HG02938 (cell line): ENCODE measurements at regions not wholly inside any gene's neighbourhood (a gene's known extent, or its start where the extent isn't known, plus 50 kb on each side); places are given as distances from the start of the nearest gene placed in this dataset.
"Not testable (repeated sequence)": the region's sequence is repeated elsewhere in the genome, so short reads cannot be mapped to it uniquely, and the experiment has no call there.

Source experiments
- ATAC-seq: cut with Tn5 transposase; IDR thresholded peaks from one replicate; pipeline ENCODE4 v1.9.1; 2021; ENCODE audit warnings: mild to moderate bottlenecking, moderate library complexity; ENCODE audit not compliant: unreplicated experiment

- ATAC-seq = no peak
These were observed 204.4 kb downstream of the OTUD1 start for GRCh38 chr10:23643111-23643780.

DNA sequence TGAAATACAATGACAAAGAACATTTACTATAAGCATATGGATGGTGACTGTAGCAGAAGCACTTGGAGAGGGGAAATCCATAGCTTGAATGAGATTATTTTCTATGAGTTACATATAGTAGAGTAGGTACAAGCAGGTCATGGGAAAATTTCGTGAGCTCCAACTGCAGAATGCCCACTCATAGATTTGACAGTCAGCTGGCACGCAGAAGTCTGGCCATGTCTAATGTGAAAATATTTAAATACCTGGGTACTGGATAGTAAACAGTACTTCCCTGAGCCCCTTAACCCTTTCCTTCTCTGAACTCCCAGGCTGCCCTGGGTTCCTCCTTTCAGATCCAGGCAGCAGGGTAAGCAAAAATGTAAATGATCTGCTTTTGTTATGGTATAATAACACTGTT is 209.7 kb downstream of the OTUD1 start:
- ATAC-seq = no peak

DNA sequence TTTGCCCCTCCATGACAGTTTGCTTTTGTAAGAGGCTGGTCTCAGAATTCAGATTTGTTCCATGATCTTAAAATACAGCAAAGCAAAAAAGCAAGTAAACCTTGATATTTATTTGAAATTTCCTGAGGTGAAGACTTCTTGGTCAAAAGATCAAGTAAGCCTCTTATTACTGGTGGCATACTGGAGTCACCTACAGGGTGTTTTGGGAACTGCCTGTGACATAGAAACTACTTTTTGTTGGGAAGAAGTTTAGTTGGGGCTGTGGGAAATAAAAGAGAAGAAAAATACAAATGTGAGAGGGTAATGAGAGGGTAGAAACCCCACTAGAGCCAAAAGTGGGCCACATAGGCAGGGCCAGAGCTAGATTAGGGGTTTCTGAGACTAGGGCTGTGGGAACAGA is 217.9 kb downstream of the OTUD1 start:
- ATAC-seq = no peak

GRCh38 chr10:23657677-23658076 is 218.8 kb downstream of the OTUD1 start:
- ATAC-seq = no peak

DNA sequence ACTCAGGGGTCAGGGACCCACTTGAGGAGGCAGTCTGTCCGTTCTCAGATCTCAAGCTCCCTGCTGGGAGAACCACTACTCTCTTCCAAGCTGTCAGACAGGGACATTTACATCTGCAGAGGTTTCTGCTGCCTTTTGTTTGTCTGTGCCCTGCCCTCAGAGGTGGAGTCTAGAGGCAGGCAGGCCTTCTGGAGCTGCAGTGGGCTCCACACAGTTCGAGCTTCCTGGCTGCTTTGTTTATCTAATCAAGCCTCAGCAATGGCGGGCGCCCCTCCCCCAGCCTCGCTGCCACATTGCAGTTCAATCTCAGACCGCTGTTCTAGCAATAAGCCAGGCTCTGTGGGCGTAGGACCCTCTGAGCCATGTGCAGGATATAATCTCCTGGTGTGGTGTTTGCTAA is 233.0 kb downstream of the OTUD1 start:
- not testable (repeated sequence) for ATAC-seq

DNA sequence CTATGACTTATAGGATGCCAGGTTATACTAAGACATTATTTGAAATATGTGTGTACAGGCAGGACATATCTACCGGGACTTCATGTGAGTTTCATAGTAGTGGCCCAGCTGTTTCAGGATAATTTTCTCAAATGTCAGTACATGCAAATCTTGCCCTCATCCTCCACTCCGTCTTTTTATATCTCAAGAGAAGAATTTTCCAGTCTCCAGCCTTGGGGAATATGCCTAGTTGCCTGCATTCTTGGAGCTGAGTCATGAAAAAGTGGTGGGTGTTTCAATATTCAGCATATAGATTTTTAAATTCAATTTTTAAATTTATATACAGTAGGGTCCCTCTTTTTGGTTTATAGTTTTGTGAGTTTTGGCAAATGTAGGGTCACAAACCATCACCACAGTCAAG is 236.7 kb downstream of the OTUD1 start:
- ATAC-seq = no peak

GRCh38 chr10:23676296-23676695 is 237.4 kb downstream of the OTUD1 start:
- ATAC-seq = no peak

- ATAC-seq = no peak
These were observed 247.8 kb downstream of the OTUD1 start for GRCh38 chr10:23686722-23687121.

DNA sequence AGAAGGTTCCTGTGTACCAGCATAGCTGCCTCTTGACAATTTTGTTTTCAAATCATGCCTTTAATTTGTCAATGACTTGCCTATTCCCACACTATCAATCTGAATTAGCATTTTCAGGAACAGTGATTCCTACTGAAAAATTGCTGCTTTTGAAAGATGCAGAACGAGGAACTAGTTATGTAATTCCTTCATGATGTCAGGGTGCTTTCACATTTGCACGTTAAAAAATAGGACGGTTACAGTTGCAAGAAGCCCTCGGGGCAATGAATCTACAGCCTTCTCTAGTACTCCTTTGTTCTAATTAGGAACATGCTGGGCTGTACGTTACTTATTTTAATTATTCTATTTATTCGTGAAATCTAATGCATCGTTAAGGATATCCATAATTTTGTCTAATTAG is 253.9 kb downstream of the OTUD1 start:
- ATAC-seq = no peak

DNA sequence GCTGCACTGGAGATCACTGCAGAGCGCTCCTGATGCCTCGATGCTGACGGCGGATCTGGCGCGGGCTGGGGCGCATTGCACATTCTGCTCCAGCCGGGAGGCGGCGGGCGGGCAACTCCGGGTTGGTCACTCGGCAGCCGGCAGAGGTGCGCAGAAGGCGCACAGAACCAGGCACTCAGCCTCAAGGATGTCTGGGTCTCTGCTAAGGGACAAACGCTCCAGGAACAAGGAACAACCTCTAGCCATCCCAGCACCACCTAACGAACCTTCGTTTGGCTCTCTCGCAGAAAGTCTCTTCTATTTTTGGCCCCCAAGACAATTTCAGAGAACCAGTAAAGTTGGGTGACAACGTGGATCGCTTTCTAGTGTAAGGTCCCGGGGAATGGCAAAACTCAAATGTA is 254.6 kb downstream of the OTUD1 start:
- ATAC-seq = no peak

DNA sequence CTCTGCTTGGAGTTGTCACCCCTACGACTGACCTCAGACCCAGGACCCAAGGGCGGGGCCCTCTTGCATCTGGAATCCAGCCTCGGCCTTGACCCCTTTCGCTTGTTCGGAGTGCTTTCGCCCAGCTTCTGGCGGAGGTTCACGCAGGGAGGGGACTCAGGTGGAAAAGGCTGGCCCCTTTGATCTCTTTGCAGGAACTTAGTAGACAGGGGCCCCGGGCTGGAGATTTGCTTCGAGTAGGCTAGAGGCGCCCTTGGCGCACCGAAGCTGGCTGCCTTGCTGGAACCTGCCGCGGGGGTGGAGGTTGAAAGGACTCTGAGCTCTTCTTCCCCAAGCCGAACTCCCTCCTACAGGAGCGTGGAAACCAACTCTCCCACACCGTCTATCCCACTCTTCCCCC is 255.1 kb downstream of the OTUD1 start:
- no peak for ATAC-seq

DNA sequence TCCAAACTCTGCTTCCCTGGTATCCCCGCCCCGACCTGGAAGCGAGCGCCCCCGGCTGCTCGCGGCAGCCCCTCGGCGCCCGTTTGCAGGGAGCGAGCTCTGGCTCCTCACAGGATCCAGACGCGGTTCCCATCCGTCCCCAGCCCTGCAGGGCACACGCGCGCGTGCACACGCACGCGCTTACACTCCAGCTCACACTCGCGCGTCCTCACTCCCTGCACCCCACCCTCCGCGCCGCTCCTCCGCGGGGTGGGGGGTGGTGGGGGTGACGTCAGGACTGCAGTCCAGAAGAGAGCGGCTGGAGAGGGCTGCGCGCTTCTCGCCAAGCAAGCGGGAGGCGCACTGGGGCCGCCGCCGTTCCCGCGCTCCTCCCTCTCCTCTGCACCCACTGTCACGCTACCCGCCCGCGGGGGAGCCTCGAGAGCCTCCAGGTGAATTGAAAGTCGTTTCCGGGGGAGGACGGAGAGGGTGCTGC is 255.6 kb downstream of the OTUD1 start:
- ATAC-seq = no peak

- no peak for ATAC-seq
These were observed 256.3 kb downstream of the OTUD1 start for GRCh38 chr10:23694921-23695824.

DNA sequence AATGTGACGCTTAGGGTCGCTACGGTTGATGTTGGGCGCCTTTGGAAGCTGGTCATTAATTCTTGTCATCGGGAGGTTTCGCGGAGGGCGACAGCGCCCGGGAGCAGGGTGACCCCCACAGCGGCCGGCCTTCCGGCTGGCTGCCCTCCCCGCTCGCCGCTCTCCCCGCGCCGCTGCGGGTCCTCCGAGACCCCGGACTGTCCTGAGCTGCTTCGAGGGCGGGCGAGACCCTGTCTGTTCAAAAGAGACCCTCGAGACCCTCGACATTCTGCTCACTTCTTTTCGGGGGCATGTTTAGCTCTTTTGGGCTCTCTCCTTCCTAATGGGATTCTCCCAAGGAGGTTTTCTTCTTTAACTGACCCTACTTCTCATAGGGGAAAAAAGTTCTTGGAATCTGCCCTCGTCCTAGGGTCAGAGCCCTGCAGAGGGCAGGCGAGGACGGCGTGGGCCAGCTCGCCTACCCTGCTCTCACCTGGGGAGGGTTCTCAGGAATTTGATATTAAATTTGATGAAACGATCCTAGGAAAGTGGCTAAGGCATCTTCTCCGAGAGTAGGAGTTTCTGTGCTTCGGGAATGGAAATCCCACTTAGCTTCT is 257.0 kb downstream of the OTUD1 start:
- ATAC-seq = no peak

DNA sequence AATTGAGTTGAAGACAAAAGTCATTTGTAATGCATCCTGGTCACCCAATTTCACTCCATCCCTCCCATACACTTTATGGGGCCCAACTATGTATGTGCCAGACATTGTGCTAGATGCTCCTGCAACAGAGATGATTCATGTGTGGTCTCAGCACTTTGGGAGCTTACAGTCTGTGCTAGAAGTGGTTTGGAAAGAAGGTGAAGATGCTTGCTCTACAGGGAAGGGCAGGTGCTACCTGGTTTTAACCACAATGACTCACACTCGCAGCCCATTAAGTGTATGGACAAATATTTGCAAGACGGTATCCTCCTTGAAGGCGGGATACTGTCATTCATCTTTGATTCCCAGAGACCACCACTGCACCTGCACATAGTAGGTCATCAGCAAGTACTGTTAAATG is 257.6 kb downstream of the OTUD1 start:
- ATAC-seq = no peak

GRCh38 chr10:23702977-23703414 is 264.1 kb downstream of the OTUD1 start:
- peak; percentile 98 for ATAC-seq

GRCh38 chr10:23715363-23715762 is 276.5 kb downstream of the OTUD1 start:
- ATAC-seq = no peak

- ATAC-seq = no peak
These were observed 279.0 kb downstream of the OTUD1 start for GRCh38 chr10:23717913-23718312.

GRCh38 chr10:23718946-23719345 is 280.1 kb downstream of the OTUD1 start:
- ATAC-seq = no peak

DNA sequence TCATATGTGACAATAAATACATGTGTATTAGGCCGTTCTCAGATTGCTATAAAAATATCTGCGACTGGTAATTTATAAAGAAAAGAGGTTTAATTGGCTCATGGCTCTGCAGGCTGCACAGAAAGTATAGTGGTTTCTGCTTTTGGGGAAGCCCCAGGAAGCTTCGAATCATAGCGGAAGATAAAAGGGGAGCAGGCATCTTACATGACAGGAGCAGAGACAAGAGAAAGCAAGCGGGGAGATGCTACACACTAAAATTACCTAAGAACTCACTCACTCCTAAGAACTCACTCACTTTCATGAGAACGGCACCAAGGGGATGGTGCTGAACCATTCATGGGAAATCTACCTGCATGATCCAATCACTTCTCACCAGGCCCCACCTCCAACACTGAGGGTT is 284.9 kb downstream of the OTUD1 start:
- ATAC-seq = no peak

DNA sequence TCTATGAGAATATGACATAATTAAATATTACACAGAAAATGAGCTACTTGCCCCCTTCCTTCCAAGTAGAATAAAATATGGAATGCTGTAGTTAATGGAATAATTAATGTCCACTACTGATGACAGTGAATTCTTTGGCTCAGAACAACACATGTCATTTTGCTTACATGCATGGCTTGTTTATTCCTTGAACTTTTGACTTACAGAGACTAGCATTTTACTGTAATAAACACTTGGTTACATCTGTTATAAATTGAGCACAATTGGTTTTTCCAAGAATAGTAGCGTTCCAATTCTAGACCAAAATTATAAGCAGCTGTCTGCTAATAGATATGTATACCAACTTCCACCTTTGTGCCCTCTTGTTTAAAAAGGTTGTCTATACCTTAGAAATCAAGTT is 286.7 kb downstream of the OTUD1 start:
- ATAC-seq = no peak

DNA sequence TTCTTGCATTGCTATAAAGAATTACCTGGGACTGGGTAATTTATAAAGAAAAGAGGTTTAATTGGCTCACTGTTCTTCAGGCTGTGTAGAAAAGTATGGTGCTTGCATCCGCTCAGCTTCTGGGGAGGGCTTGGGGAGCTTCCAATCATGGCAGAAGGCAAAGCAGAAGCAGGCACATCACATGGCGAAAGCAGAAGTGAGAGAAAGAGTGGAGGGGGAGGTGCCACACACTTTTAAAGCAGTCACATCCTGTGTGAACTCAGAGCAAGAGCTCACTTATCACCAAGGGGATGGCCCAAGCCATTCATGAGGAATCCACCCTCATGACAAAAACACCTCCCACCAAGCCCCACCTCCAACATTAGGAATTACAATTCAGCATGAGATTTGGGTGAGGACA is 303.5 kb downstream of the OTUD1 start:
- ATAC-seq = peak; percentile 98
